OCI-LY1 (cell line): ENCODE measurements at regions not wholly inside any gene's neighbourhood (a gene's known extent, or its start where the extent isn't known, plus 50 kb on each side); places are given as distances from the start of the nearest gene placed in this dataset.

Source experiments
- H2AFZ ChIP-seq: fragments of 200-600 bp; sonication (generic), shearing (Covaris generic); 2 replicates; pipeline ENCODE4 v1.6.0; 2014; ENCODE audit warnings: antibody characterized with exemption, mild to moderate bottlenecking, low read length
- H3F3A ChIP-seq: fragments of 200-600 bp; sonication (generic), shearing (Covaris generic); 2 replicates; pipeline ENCODE4 v1.6.0; 2014; ENCODE audit warnings: mild to moderate bottlenecking, antibody characterized with exemption, low read length, moderate library complexity; ENCODE audit not compliant: insufficient read depth
- H3K27ac ChIP-seq: fragments of 200-600 bp; sonication (generic); 2 replicates; pipeline ENCODE4 v1.5.1; 2014; ENCODE audit warnings: low read length, mixed run types, mild to moderate bottlenecking, low read depth; ENCODE audit not compliant: poor library complexity, severe bottlenecking
- H3K27me3 ChIP-seq: fragments of 200-600 bp; sonication (generic); 2 replicates; pipeline ENCODE4 v1.6.0; 2014; ENCODE audit warnings: antibody characterized with exemption, mild to moderate bottlenecking, low read length, moderate library complexity; ENCODE audit not compliant: insufficient read depth
- H3K36me3 ChIP-seq: fragments of 200-600 bp; sonication (generic); 2 replicates; pipeline ENCODE4 v1.6.1; 2014; ENCODE audit warnings: mild to moderate bottlenecking, antibody characterized with exemption, low read length, moderate library complexity, mixed read lengths; ENCODE audit not compliant: insufficient read depth
- H3K4me1 ChIP-seq: fragments of 200-600 bp; sonication (generic); 2 replicates; pipeline ENCODE4 v1.5.1; 2014; ENCODE audit warnings: mild to moderate bottlenecking, low read length, moderate library complexity; ENCODE audit not compliant: insufficient read depth, severe bottlenecking
- H3K4me2 ChIP-seq: fragments of 200-600 bp; sonication (generic), shearing (Covaris generic); 2 replicates; pipeline ENCODE4 v1.6.1; 2014; ENCODE audit warnings: low read length
- H3K4me3 ChIP-seq: fragments of 200-600 bp; sonication (generic); 2 replicates; pipeline ENCODE4 v1.5.1; 2014; ENCODE audit warnings: low read length, low read depth, mild to moderate bottlenecking, mixed read lengths; ENCODE audit not compliant: poor library complexity, severe bottlenecking
- H3K79me2 ChIP-seq: fragments of 200-600 bp; shearing (Covaris generic); 2 replicates; pipeline ENCODE4 v1.6.1; 2016; ENCODE audit warnings: mixed run types, low read length, mixed read lengths; ENCODE audit not compliant: insufficient read depth
- H3K9ac ChIP-seq: fragments of 200-600 bp; sonication (generic), shearing (Covaris generic); 2 replicates; pipeline ENCODE4 v1.6.1; 2014; ENCODE audit warnings: mild to moderate bottlenecking, low read length, mixed read lengths
- H3K9me2 ChIP-seq: fragments of 200-600 bp; sonication (generic), shearing (Covaris generic); 2 replicates; pipeline ENCODE4 v1.6.1; 2014; ENCODE audit warnings: low read depth, mild to moderate bottlenecking, low read length, mixed read lengths
- H3K9me3 ChIP-seq: fragments of 200-600 bp; shearing (Covaris generic); 2 replicates; pipeline ENCODE4 v1.6.1; 2014; ENCODE audit warnings: low read length, mixed read lengths
- H4K20me1 ChIP-seq: fragments of 200-600 bp; sonication (generic), shearing (Covaris generic); 2 replicates; pipeline ENCODE4 v1.6.0; 2016; ENCODE audit warnings: mild to moderate bottlenecking, low read length; ENCODE audit not compliant: insufficient read depth
- CTCF ChIP-seq: fragments of 200-600 bp; sonication (generic), shearing (Covaris generic); IDR thresholded peaks from 2 replicates; pipeline ENCODE4 v1.5.1; 2017; ENCODE audit warnings: mild to moderate bottlenecking, antibody characterized with exemption, low read length, moderate library complexity, mixed read lengths
- EZH2 ChIP-seq: fragments of 200-600 bp; sonication (generic), shearing (Covaris generic); IDR thresholded peaks from 2 replicates; pipeline ENCODE4 v1.8.0; 2017; ENCODE audit warnings: borderline replicate concordance, mixed run types, mild to moderate bottlenecking, antibody characterized with exemption, low read length, moderate library complexity, mixed read lengths

- no peaks in the 10 kb centered on the region for H3K79me2 ChIP-seq
- no peaks in the 10 kb centered on the region for H3K4me1 ChIP-seq
- TF ChIP-seq EZH2 (no peak), CTCF (no peak)
- no peaks in the 10 kb centered on the region for H3F3A ChIP-seq
- H3K27ac ChIP-seq: no peak overlapping the region
- no peak overlapping the region for H3K4me3 ChIP-seq
- no peak overlapping the region for H2AFZ ChIP-seq
- H3K36me3 ChIP-seq: no peaks in the 10 kb centered on the region
- H3K27me3 ChIP-seq: no peaks in the 10 kb centered on the region
- H3K9ac ChIP-seq: no peak overlapping the region
- H3K9me3 ChIP-seq: no peaks in the 10 kb centered on the region
- no peaks in the 10 kb centered on the region for H4K20me1 ChIP-seq
- no peaks in the 10 kb centered on the region for H3K9me2 ChIP-seq
- no peak overlapping the region for H3K4me2 ChIP-seq
Measured at GRCh38 chr5:112626715-112627114, 111.0 kb upstream of the APC start.

GRCh38 chr5:112628214-112628980, 109.3 kb upstream of the APC start:
- Histone ChIP-seq H3K27me3 (no peaks in the 10 kb centered on the region), H3F3A (no peaks in the 10 kb centered on the region), H3K27ac (no peak overlapping the region), H3K36me3 (no peaks in the 10 kb centered on the region; the same call in 1 of the 2 replicates), H3K4me1 (no peaks in the 10 kb centered on the region), H3K4me2 (no peak overlapping the region), H3K9me2 (no peaks in the 10 kb centered on the region), H3K9me3 (peaks cover 2% of the 10 kb centered on the region; the same call in 1 of the 2 replicates), H3K9ac (no peak overlapping the region), H3K4me3 (no peak overlapping the region), H2AFZ (no peak overlapping the region), H4K20me1 (no peaks in the 10 kb centered on the region), H3K79me2 (no peaks in the 10 kb centered on the region)
- TF ChIP-seq CTCF: no peak
- no peak for TF ChIP-seq EZH2

- Histone ChIP-seq H4K20me1 (no peaks in the 10 kb centered on the region), H2AFZ (no peak overlapping the region), H3K9me3 (peaks cover 4% of the 10 kb centered on the region; the same call in 1 of the 2 replicates), H3K9ac (no peak overlapping the region), H3K27me3 (no peaks in the 10 kb centered on the region), H3K36me3 (no peaks in the 10 kb centered on the region; the same call in 1 of the 2 replicates), H3K27ac (no peak overlapping the region), H3K9me2 (no peaks in the 10 kb centered on the region), H3K4me1 (no peaks in the 10 kb centered on the region), H3K4me2 (no peak overlapping the region), H3F3A (no peaks in the 10 kb centered on the region), H3K79me2 (no peaks in the 10 kb centered on the region), H3K4me3 (no peak overlapping the region)
- TF ChIP-seq EZH2: no peak
- no peak for TF ChIP-seq CTCF
Measured at GRCh38 chr5:112630246-112631009, 107.3 kb upstream of the APC start.
